ENCODE measurements at regions not wholly inside any gene's neighbourhood (a gene's known extent, or its start where the extent isn't known, plus 50 kb on each side); places are given as distances from the start of the nearest gene placed in this dataset.

DNA sequence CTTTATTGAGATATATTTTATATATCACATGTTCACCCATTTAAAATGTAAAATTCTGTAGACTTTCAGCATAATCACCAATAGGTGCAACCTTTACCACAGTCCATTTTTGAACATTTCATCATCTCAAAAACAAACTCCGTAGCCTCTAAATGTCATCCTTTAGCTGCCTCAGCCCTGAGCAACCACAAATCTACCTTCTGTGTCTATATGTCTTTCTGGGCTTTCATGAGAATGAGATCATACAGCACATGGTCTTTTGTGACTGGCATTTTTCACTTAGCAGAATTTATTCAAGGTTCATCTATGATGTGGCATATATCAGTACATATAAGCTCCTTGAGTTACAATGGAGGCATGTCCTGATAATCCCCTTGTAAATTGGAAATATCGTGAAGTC, 320.5 kb downstream of the ETS1 start:
- H3K4me1 ChIP-seq = peaks cover 3% of the 10 kb centered on the region
- DNase-seq (ENCODE audit: low spot score in 2 of 2) = no peak
- no peaks in the 10 kb centered on the region for H3K9me3 ChIP-seq
- 97% methylated on average over 2 of the region's 2 CpGs for WGBS
- H3K27me3 ChIP-seq = no peaks in the 10 kb centered on the region
- no peaks in the 10 kb centered on the region for H3K36me3 ChIP-seq
- H3K27ac ChIP-seq = no peak overlapping the region
- H3K4me3 ChIP-seq = no peak overlapping the region
- TF ChIP-seq POLR2A (IDR thresholded peaks at IDR 0.05) (no peak), POLR2AphosphoS5 (IDR thresholded peaks at IDR 0.05) (no peak)
- TF ChIP-seq, protein P1, sequence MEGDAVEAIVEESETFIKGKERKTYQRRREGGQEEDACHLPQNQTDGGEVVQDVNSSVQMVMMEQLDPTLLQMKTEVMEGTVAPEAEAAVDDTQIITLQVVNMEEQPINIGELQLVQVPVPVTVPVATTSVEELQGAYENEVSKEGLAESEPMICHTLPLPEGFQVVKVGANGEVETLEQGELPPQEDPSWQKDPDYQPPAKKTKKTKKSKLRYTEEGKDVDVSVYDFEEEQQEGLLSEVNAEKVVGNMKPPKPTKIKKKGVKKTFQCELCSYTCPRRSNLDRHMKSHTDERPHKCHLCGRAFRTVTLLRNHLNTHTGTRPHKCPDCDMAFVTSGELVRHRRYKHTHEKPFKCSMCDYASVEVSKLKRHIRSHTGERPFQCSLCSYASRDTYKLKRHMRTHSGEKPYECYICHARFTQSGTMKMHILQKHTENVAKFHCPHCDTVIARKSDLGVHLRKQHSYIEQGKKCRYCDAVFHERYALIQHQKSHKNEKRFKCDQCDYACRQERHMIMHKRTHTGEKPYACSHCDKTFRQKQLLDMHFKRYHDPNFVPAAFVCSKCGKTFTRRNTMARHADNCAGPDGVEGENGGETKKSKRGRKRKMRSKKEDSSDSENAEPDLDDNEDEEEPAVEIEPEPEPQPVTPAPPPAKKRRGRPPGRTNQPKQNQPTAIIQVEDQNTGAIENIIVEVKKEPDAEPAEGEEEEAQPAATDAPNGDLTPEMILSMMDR (IDR thresholded peaks at IDR 0.05) = no peak

DNA sequence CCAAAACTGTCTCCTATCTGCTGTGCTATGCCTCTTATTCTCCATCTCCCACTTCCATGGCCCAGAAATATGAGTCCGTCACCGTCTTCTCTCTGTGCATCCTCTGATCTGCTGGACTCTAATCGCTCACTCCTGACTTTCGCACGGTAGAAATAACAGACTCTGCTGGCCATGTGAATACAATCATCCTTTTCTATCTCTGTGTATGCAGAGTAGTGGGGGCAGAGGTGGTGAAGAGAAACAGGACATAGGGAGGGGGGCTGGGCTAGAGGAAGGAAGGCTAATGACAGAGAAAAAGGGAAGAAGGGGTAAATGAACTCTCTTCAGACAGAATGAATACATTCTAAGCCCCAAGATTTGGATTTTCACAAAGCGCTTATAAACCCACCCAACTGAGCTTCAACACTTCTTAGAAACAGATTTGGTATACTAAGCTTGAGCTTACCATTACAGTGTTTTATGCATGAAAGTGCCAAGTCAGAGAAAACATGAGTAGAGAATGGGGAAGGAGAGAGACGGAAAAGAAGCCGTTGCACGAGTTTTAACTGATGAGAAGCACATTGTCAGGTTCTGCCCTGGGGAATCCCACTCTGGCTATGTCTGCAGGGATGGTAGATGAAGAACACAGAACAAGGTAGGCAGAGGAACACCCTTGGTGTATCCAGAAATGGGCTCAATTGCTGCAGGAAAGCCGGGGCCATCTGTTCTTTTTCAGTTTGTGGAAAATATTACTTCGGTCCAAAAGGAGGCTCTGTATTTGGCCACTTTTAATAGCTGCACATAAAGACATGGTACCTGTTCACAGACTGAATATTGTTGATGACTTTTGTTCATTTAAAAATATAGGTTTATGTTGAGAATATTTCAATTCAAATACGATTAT, 324.7 kb downstream of the ETS1 start:
- no peak overlapping the region for H3K4me3 ChIP-seq
- H3K36me3 ChIP-seq = no peaks in the 10 kb centered on the region
- no peaks in the 10 kb centered on the region for H3K27me3 ChIP-seq
- DNase-seq (ENCODE audit: low spot score in 2 of 2) = no peak
- WGBS = 81% methylated on average over 12 of the region's 12 CpGs
- H3K27ac ChIP-seq = no peak overlapping the region
- no peaks in the 10 kb centered on the region for H3K4me1 ChIP-seq
- no peaks in the 10 kb centered on the region for H3K9me3 ChIP-seq
- TF ChIP-seq POLR2A (IDR thresholded peaks at IDR 0.05) (no peak), EP300 (IDR thresholded peaks at IDR 0.05) (no peak)

GRCh38 chr11:128261011-128261421, 326.3 kb downstream of the ETS1 start:
- no peak overlapping the region for H3K4me3 ChIP-seq
- no peaks in the 10 kb centered on the region for H3K9me3 ChIP-seq
- H3K27me3 ChIP-seq = no peaks in the 10 kb centered on the region
- 73% methylated on average over 6 of the region's 6 CpGs for WGBS
- H3K36me3 ChIP-seq = no peaks in the 10 kb centered on the region
- TF ChIP-seq EP300 (IDR thresholded peaks at IDR 0.05) = no peak
- TF ChIP-seq, protein P1 (IDR thresholded peaks at IDR 0.05) = no peak
- TF ChIP-seq POLR2AphosphoS5 (IDR thresholded peaks at IDR 0.05) = no peak
- no peak for TF ChIP-seq POLR2A (IDR thresholded peaks at IDR 0.05)
- no peak for DNase-seq (ENCODE audit: low spot score in 2 of 2)
- H3K4me1 ChIP-seq = no peaks in the 10 kb centered on the region
- no peak overlapping the region for H3K27ac ChIP-seq

GRCh38 chr11:128260398-128260797, 327.0 kb downstream of the ETS1 start:
- no peak overlapping the region for H3K4me3 ChIP-seq
- H3K27ac ChIP-seq = no peak overlapping the region
- no peak for TF ChIP-seq EP300 (IDR thresholded peaks at IDR 0.05)
- TF ChIP-seq POLR2AphosphoS5 (IDR thresholded peaks at IDR 0.05) = no peak
- no peak for TF ChIP-seq POLR2A (IDR thresholded peaks at IDR 0.05)
- TF ChIP-seq, protein P1 (IDR thresholded peaks at IDR 0.05) = no peak
- H3K36me3 ChIP-seq = no peaks in the 10 kb centered on the region
- no peaks in the 10 kb centered on the region for H3K27me3 ChIP-seq
- no peak for DNase-seq (ENCODE audit: low spot score in 2 of 2)
- H3K4me1 ChIP-seq = no peaks in the 10 kb centered on the region
- WGBS = 71% methylated on average over 3 of the region's 3 CpGs
- H3K9me3 ChIP-seq = no peaks in the 10 kb centered on the region

DNA sequence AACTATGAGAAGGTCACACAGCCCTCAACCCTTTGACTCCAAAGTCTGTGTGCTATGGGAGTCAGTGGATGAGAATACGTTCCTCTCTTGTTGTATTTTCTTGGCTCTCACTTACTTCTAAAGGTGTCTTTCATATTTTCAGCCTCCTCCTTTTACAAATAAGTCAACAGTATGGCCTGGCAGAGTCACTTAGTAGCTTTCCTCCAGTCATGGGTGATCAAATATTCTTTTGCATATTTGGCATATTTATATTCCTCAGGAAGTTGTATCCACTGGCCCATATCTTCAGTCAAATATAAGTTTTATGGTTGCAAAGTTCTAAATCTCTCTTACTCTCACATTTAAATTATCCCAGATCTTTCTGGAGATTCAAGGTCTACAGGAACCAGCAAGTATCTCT, 327.5 kb downstream of the ETS1 start:
- Histone ChIP-seq H3K27me3 (no peaks in the 10 kb centered on the region), H3K4me3 (no peak overlapping the region), H3K4me1 (no peaks in the 10 kb centered on the region), H3K27ac (no peak overlapping the region), H3K9me3 (no peaks in the 10 kb centered on the region), H3K36me3 (no peaks in the 10 kb centered on the region)
- TF ChIP-seq, protein P1 (IDR thresholded peaks at IDR 0.05) = no peak
- TF ChIP-seq EP300 (IDR thresholded peaks at IDR 0.05) (no peak), POLR2A (IDR thresholded peaks at IDR 0.05) (no peak), POLR2AphosphoS5 (IDR thresholded peaks at IDR 0.05) (no peak)
- DNase-seq (ENCODE audit: low spot score in 2 of 2) = no peak
- WGBS = 73% methylated on average over 1 of the region's 1 CpG

Data from suprapubic skin (tissue), 4 donors.